ENCODE measurements at regions not wholly inside any gene's neighbourhood (a gene's known extent, or its start where the extent isn't known, plus 50 kb on each side); places are given as distances from the start of the nearest gene placed in this dataset.

GRCh38 chr2:59046401-59047372, 805.6 kb upstream of the FANCL start:
- TF ChIP-seq EZH2 (IDR thresholded peaks at IDR 0.05; ENCODE audit: insufficient read depth, poor library complexity, severe bottlenecking) (no peak), EZH2phosphoT487 (IDR thresholded peaks at IDR 0.05; ENCODE audit: insufficient read depth, low read depth) (no peak)

All from GM23248 (cell line).